ENCODE measurements at regions not wholly inside any gene's neighbourhood (a gene's known extent, or its start where the extent isn't known, plus 50 kb on each side); places are given as distances from the start of the nearest gene placed in this dataset.
"Not testable (repeated sequence)": the region's sequence is repeated elsewhere in the genome, so short reads cannot be mapped to it uniquely, and the experiment has no call there.

GRCh38 chr1:172832006-172832725 is 173.3 kb downstream of the FASLG start:
- Histone ChIP-seq H3K27ac (no peak overlapping the region), H3K4me3 (no peak overlapping the region)
- TF ChIP-seq CTCF (IDR thresholded peaks at IDR 0.05): no peak
- no peak for DNase-seq (ENCODE audit: low spot score)

GRCh38 chr1:172833954-172834353 is 175.1 kb downstream of the FASLG start:
- Histone ChIP-seq H3K4me3 (no peak overlapping the region), H3K27ac (no peak overlapping the region)
- no peak for DNase-seq (ENCODE audit: low spot score)
- no peak for TF ChIP-seq CTCF (IDR thresholded peaks at IDR 0.05)

GRCh38 chr1:172834609-172835008 is 175.7 kb downstream of the FASLG start:
- H3K27ac ChIP-seq: no peak overlapping the region
- no peak overlapping the region for H3K4me3 ChIP-seq
- TF ChIP-seq CTCF (IDR thresholded peaks at IDR 0.05): no peak
- no peak for DNase-seq (ENCODE audit: low spot score)

GRCh38 chr1:172835834-172836233 is 176.9 kb downstream of the FASLG start:
- no peak for TF ChIP-seq CTCF (IDR thresholded peaks at IDR 0.05)
- no peak for DNase-seq (ENCODE audit: low spot score)

GRCh38 chr1:172837816-172838679 is 179.1 kb downstream of the FASLG start:
- no peak for DNase-seq (ENCODE audit: low spot score)
- no peak for TF ChIP-seq CTCF (IDR thresholded peaks at IDR 0.05)
- Histone ChIP-seq H3K4me3 (no peak overlapping the region), H3K27ac (no peak overlapping the region)

More at GRCh38 chr1:172835834-172836233, 176.9 kb downstream of the FASLG start:
- Histone ChIP-seq H3K27ac (no peak overlapping the region), H3K4me3 (no peak overlapping the region)

- no peak overlapping the region for H3K27ac ChIP-seq
- no peak for TF ChIP-seq CTCF (IDR thresholded peaks at IDR 0.05)
Observed at GRCh38 chr1:172838680-172839313, 179.9 kb downstream of the FASLG start.

GRCh38 chr1:172839639-172840038 is 180.7 kb downstream of the FASLG start:
- not testable (repeated sequence) for DNase-seq (ENCODE audit: low spot score); H3K27ac ChIP-seq; H3K4me3 ChIP-seq

More at GRCh38 chr1:172838680-172839313, 179.9 kb downstream of the FASLG start:
- no peak for DNase-seq (ENCODE audit: low spot score)
- no peak overlapping the region for H3K4me3 ChIP-seq
